Endothelial cell of hepatic sinusoid (primary cell): ENCODE measurements at regions not wholly inside any gene's neighbourhood (a gene's known extent, or its start where the extent isn't known, plus 50 kb on each side); places are given as distances from the start of the nearest gene placed in this dataset.
"Not testable (repeated sequence)": the region's sequence is repeated elsewhere in the genome, so short reads cannot be mapped to it uniquely, and the experiment has no call there.

Experiments
- in situ Hi-C: cut with HindIII; loops from 2 replicates; pipeline ENCODE4 v1.10.0; 2017; ENCODE audit warnings: low sequenced_read_pairs

DNA sequence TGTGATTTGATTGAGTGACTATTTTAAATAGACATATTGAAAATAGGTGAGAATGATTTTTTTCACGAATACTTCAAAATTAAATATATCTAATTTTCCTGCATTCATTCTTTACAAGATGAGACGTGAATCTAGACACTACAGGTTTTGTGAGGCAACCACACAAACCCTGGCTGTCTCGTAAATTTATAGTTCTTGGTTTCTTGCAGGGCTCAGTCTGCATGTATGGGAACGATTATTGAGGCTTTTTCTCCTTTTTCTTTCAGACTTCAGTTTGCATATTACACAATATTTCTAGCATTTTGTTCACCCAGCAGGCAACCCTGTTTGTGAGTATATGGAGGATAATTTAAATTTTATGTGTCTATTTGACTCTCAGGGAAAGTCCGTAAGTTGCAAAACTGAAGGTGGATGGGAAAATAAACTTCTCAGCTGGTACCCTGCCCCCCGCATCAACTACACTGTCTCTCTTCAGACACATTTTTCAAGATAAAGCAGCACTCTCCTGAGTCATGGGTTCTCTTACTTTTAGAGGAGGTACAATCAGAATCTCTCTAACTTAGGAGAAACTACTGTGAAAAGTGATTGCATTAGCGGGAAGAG is 1349.3 kb downstream of the GRIK2 start:
- in situ Hi-C loops, result no loop called here

DNA sequence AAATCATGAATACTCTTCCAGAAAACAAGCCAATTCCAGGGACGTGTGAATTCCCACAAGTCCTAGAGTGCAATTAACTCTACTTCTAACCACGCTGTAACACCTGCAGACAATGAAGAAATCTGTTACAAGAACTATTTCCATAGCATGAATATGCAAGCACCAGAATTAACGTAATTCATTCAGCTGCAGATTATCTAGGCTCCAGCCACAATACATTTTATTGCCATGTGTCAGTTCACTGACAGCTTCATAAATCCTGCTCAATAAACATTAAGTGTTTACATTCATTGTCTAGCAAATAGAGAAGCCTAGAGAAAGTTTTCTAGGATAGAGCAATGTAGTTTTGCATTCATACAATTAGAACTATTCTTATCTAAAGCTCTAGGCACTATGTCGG is 1348.5 kb downstream of the GRIK2 start:
- in situ Hi-C loops, result no loop called here

DNA sequence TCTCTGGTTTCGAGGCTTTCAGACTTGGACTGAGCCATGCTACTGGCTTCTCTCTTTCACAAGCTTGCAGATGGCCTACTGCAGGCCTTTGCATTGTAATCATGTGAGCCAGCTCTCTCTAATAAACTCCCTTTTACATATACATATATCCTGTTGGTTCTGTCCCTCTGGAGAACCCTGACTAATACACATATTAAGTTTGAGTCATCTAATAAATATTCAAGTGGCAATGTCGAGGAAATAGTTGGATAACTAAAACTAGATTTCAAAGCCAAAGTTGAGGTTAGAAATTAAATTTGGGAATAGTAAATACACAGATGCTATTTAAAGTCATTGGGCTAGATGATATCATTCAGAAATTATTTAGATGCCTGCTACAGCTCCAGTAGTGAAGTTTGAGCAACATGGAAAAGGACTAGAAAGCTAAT is 1343.4 kb downstream of the GRIK2 start:
- in situ Hi-C loops, result no loop called here

DNA sequence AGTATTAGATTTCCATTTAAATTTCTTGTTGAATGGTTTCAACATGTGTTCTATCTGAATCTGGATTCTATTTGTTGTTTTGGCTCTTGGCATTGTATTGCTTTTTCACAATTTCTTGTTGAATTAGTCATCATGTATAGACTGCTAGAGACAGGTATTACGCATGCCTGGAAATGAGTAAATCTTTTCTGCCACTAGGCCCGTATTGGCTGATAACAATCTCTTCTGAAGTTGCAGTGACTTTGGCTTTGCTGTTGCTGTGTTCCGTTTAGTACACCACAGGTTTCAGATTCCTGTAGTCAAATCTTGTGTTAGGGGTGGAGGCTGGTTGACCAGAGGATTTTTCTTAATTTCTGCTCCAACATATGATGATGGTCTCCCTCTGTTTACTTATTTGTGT is 1339.4 kb downstream of the GRIK2 start:
- in situ Hi-C loops, result no loop called here

DNA sequence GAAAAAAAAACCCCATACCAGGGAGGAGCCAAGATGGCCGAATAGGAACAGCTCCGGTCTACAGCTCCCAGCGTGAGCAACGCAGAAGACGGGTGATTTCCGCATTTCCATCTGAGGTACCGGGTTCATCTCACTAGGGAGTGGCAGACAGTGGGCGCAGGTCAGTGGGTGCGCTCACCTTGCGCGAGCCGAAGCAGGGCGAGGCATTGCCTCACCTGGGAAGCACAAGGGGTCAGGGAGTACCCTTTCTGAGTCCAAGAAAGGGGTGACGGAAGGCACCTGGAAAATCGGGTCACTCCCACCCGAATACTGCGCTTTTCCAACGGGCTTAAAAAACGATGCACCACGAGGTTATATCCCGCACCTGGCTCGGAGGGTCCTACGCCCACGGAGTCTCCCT is 1328.6 kb downstream of the GRIK2 start:
- in situ Hi-C loops, result not testable (repeated sequence)

DNA sequence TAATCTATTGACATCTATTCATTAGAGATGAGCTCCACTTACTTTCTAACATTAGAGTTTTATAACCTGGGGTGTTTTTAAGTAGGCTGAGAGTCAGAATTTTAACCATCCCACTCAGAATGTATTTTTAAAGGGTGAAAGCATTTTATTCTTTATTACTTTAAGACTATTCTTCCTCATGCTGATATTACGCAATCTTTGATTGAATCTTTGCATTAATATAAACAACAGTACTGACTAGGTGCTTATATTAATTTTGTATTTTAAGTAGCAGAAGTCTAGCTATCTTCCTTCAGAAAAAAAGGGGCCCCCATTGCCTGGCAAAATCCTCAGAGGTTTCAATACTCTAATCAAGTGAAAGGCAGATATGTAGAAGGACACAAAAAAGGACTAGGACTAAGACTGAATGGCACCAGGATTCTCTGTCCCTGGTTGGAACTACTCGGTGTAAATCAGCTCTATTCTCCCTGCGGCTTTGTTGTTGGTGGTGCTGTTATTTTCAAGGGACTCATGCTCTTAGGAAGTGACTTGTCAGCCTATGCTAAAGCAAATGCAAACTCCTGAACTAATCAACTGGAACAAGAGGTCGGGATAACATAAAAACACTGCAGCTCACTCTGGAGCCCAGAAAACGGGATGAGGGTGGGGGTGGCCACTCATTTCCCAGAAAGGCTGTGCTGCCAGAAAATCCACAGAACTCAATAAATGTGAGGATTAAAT is 1324.4 kb downstream of the GRIK2 start:
- in situ Hi-C loops, result no loop called here

DNA sequence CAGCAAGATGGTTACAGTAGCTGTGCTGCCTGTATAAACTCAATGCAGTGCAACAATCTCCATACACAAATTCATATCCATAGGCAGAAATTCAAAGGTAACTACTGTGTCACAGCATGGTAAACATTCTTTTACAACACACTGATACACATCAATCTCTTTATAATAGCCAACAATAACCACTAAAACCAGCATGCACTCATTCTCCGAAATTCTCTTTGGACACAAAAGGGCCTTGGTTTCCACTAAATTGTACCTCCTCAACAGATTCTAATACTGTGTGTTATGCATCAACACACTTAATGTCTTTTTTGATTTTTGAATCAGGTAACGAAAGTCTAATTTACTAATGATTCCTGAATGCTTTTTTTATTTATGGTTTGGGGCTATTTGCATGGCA is 1323.7 kb downstream of the GRIK2 start:
- in situ Hi-C loops, result no loop called here

DNA sequence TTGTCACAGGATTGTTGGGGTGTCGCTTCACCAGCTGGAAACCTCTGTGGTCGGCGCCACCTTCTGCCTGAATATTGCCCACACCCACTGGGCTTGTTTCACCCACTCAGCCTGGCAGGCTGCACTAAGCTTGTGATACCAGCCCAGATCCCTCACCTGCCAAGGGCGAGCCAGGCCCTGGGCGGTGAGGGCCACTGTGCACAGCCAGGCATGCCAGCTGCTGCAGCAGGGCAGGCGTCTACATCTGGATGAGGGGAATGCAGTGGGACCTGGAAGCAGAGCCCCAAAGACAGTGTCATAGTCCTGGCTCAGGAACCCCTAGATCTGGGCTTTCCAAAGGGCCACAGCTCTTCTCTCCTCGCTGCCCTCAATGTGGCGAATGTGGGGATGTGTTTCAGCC is 1307.5 kb downstream of the GRIK2 start:
- in situ Hi-C loops, result no loop called here

DNA sequence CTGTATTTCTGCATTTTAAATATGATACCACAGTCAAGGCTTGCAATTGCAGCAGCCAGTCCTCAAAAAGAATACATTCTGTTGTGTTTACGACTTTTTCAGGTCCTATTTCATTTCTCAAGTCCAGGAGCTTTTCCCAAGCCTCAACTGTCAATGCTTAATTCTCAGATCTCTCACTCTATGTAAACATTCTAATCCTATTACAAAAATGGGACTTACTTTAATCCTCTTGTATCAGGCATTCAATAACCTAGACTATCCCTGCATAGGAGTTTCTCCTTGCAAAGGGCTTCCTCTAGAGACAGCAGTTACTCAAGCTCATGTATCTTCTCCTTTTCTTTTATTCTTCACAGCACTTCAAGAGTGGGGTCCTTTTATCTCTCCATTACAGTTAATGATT is 1293.0 kb downstream of the GRIK2 start:
- in situ Hi-C loops, result no loop called here

DNA sequence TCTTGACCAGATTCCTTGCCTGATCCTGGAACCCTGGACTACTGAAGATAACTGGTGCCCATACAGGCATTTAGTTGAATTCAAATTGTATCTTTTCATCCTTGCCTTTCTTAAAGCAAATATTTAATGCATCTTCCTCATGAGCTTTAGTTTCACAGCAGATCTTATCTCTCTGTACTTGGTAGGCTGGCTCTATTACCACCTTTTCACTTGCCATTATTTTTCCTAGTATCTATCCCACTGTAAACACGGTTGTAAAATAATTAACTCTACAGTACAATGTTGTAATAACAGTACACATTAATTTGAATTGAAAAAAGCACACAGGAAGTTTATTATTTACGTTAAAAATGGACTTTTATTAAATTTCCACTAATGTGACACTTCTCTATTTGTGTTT is 1286.9 kb downstream of the GRIK2 start:
- in situ Hi-C loops, result no loop called here

DNA sequence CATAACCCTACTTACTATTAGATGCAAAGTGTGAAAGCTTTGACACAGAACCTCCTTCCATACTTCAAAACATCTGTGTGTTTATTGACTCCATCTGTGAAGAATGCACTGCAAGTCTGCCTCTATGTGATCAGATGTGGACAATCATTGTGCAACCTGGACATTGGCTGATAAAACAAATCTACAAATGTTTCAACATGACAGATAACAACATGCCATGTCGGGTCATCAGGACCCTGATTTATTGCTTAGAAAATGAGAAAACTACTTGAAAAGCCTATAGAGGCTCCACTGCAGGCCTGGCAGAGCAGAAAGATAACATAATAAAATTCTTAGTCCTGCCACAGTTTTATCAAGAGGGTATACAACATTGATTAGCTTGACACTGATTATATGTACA is 1286.4 kb downstream of the GRIK2 start:
- in situ Hi-C loops, result no loop called here

DNA sequence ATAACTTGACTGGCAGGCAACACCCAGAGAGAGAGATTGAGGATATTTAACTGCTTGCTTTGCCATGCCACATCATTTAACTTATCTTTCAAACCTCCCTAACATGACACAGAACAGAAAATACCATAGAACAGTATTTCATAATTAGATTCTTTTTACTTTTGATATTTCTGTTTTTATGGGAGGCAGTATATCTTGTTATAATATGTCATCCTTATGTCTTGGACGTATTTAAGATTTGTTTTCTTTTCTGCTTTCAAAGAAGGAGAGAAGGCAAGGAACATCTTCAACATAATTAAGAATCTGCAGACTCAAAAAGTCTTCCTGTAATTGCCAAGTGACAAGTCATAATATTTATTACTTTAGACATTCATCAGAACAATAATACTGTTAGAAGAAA is 1283.7 kb downstream of the GRIK2 start:
- in situ Hi-C loops, result no loop called here

DNA sequence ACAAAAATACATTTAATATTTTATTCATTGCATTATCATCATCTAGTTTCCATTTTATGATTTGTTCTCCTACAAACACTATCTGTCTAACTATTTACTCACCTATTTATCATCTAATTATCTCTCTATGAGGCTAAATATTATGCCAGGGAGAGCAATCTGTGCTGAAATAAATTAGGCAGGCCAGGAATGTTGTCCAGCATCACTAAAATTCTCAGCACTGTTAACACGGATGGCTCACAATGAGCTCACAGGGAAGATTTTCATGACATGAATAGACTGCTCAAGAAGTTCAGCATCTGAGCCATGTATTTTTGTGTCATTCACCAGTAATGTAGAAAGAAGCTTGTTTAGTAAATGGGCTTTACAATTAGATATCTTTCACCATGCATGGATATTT is 1277.2 kb downstream of the GRIK2 start:
- in situ Hi-C loops, result no loop called here

DNA sequence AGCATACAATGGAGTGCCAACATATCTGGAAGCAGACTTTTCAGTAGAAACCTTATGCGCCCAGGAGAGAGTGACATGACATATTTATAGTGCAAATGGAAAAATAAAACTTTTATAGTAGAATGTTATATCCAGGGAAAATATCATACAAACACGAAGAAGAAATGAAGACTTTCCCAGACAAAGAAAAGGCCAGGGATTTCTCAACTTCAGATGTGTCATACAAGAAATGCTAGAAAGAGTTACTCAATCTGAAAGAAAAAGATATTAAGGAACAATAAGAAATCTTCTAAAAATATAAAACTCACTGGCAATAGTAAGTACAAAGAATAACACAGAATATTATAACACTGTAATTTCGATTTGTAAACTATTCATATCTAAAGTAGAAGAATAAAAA is 1269.3 kb downstream of the GRIK2 start:
- in situ Hi-C loops, result no loop called here

DNA sequence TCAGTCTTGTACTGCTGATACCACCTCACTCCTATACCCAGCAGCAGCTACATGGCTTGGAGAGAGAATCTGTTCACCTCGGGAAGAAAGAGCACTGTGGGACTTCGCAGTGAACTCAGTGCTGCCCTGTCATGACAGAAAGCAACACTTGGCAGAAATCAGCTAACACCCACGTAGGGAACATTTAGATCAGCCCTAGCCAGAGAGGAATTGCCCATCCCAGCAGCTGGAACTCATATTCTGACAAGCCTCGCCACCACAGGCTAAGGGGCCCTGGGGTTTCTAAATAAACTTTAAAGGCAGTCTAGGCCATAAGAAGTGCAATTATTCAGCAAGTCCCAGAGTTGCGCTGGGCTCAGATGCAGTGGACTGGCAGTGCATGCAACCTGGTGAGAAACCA is 1266.8 kb downstream of the GRIK2 start:
- in situ Hi-C loops, result no loop called here

DNA sequence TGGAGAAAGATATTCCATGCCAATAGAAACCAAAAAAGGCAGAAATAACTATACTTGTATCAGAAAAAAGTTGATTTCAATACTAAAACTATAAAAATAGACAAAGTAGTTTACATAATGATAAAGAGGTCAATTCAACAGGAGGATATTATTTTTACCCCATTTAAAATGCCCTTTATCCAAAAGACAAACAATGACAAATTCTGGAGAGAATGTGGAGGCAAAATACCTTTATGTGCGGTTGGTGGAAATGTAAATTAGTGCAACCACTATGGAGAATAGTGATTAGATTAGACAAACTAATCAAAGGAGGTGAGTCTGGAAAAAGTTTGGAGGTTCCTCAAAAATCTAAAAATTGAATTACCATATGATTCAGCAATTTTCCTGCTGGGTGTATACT is 1262.3 kb downstream of the GRIK2 start:
- in situ Hi-C loops, result no loop called here

DNA sequence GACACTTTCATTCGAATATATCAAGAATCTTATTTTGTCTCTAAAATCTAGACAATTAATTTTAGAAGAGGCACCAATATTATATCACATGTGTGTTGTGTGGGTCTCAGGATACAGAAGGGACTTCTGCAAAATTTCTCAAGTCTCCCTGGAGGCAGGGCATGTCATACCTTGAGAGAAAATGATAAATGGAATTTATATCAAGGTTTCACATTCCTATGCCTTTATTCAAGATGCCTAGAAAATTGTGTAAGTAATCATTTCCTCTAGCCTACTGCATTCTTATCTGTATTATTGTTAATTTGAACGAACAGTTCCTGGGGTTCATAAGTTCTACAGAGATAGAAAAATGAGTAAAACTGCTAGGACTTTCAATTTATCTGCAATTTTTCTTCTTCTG is 1247.9 kb downstream of the GRIK2 start:
- in situ Hi-C loops, result no loop called here

DNA sequence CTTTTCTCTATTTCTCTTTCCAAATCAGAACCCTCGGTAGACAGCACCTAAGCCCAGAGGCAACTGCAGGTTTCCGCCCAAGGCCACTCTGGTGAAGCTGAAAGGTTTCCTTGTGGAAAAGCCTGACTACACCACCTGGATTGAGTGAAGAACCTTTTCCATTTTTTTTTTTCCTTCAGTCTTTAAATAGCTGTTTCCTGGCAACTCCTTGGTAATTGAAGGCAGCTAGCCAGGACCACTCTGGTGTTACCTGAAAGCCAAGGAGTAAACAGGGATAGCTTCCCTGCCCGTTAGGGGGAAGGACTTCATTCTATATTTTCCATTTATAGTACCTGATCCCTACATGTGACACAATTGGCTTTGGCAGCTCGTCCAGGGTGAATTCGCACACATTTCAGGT is 1238.4 kb downstream of the GRIK2 start:
- in situ Hi-C loops, result no loop called here

DNA sequence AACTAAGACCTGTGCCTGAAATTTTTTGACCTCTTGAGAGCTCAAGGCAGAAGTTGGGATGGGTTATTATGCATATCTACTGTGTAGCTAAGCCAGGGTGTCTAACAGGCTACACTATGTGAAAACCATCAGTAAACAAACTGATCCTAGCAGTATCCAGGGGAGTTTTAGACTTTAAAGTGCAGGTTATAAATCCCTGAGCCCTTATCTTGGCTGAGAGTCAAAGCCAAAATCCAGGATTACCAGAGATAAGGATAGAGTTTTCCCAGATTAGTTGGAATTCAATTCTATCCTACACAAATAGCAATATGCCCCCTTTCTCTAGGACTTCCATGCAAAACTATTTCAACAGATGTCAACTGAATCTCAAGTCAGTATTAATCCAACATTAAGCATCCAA is 1229.7 kb downstream of the GRIK2 start:
- in situ Hi-C loops, result no loop called here

DNA sequence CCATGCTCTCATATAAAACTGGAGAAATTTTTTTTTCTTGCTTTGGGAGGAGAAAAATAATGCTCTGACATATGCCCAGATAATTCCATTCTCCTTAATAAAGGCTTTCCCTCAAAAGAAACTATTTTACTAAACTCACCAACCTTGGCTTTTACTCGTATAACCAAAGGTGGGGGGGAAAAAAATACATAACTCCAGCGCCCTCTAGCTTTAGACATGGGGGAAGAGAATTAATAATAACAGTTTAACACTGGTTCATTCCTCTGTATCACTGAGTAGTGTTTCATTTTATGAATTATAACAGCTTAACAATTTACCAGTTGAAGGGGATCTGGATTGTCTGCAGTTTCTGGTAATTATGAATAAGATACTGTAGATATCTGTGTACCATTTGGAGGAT is 1226.1 kb downstream of the GRIK2 start:
- in situ Hi-C loops, result no loop called here

DNA sequence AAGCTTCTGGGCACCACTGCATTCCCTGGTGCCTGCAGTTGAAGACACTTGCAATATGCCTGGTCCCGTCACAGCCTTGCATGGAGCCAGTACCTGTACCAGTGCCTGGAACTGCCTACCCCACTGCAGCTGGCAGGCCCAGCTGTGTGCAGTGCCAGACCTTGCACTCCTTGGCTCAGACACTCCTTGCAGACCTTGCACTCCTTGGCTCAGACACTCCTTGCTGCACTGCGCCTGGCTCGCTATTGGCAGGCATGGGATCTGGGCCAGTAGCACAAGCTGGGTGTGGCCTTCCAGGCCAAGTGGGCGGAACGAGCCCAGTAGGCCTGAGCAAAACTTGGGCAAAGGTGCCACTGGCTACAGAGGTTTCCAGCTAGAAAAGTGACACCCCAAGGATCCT is 1189.1 kb downstream of the GRIK2 start:
- in situ Hi-C loops, result no loop called here

DNA sequence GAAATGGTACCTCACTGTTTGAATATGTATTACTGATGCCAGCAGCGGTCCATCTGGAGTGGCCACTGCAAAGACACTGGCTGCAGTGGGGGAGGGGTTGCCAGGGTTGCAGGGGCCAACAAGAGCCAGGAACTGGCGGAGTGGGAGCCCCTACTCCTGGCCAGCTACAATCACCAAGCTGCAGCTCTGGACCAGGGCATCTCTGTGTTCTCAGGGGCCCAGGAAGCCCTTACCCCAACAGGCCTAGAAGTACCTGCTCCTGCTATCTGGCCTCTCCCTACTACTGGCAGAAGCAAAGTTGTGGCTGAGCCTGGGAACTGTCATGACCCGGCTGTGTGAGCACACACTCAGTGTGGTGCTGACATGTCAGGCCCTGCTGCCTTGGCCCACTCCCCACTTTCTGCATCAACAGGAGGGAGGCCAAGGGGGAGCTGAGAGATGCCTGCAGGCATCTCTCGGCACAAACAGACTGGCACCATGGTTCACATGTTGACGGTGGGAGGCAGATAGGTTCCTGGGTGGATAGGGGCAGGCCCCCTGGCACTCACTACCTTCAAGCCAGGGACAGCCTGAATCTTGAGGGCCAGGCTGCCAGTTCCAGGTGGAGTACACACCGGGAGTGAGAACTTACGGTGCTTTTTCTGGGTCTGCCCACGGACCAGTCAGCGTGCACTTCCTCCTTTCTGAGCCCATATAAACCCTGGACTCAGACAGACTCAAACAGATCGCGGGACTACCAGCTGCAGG is 1188.0 kb downstream of the GRIK2 start:
- in situ Hi-C loops, result no loop called here
